HG02623 (cell line): ENCODE measurements at regions not wholly inside any gene's neighbourhood (a gene's known extent, or its start where the extent isn't known, plus 50 kb on each side); places are given as distances from the start of the nearest gene placed in this dataset.
"Not testable (repeated sequence)": the region's sequence is repeated elsewhere in the genome, so short reads cannot be mapped to it uniquely, and the experiment has no call there.

Source experiments
- ATAC-seq: cut with Tn5 transposase; IDR thresholded peaks from one replicate; pipeline ENCODE4 v1.9.1; 2021; ENCODE audit warnings: moderate library complexity; ENCODE audit not compliant: unreplicated experiment

- ATAC-seq = no peak
These were observed 185.2 kb downstream of the UACA start for GRCh38 chr15:70578196-70578595.

GRCh38 chr15:70576696-70577095, 186.7 kb downstream of the UACA start:
- ATAC-seq = no peak

- no peak for ATAC-seq
These were observed 187.1 kb downstream of the UACA start for GRCh38 chr15:70576276-70576675.

GRCh38 chr15:70575231-70576226, 187.8 kb downstream of the UACA start:
- no peak for ATAC-seq

- ATAC-seq = not testable (repeated sequence)
These were observed 189.0 kb downstream of the UACA start for GRCh38 chr15:70574325-70574724.

- no peak for ATAC-seq
These were observed 190.1 kb downstream of the UACA start for GRCh38 chr15:70573121-70573850.

- no peak for ATAC-seq
These were observed 193.6 kb downstream of the UACA start for GRCh38 chr15:70569714-70570231.

GRCh38 chr15:70569091-70569713, 194.2 kb downstream of the UACA start:
- ATAC-seq = no peak

GRCh38 chr15:70566989-70567388, 196.4 kb downstream of the UACA start:
- ATAC-seq = no peak

- ATAC-seq = no peak
These were observed 197.1 kb downstream of the UACA start for GRCh38 chr15:70566047-70566835.

GRCh38 chr15:70563561-70564095, 199.7 kb downstream of the UACA start:
- ATAC-seq = no peak

GRCh38 chr15:70562906-70563305, 200.5 kb downstream of the UACA start:
- ATAC-seq = no peak

- no peak for ATAC-seq
These were observed 201.5 kb downstream of the UACA start for GRCh38 chr15:70561885-70562284.

GRCh38 chr15:70560617-70561328, 202.6 kb downstream of the UACA start:
- no peak for ATAC-seq

GRCh38 chr15:70559265-70560239, 203.8 kb downstream of the UACA start:
- ATAC-seq = no peak

GRCh38 chr15:70558406-70559264, 204.7 kb downstream of the UACA start:
- no peak for ATAC-seq

GRCh38 chr15:70557521-70558258, 205.7 kb downstream of the UACA start:
- ATAC-seq = no peak
